ENCODE measurements at regions not wholly inside any gene's neighbourhood (a gene's known extent, or its start where the extent isn't known, plus 50 kb on each side); places are given as distances from the start of the nearest gene placed in this dataset.

DNA sequence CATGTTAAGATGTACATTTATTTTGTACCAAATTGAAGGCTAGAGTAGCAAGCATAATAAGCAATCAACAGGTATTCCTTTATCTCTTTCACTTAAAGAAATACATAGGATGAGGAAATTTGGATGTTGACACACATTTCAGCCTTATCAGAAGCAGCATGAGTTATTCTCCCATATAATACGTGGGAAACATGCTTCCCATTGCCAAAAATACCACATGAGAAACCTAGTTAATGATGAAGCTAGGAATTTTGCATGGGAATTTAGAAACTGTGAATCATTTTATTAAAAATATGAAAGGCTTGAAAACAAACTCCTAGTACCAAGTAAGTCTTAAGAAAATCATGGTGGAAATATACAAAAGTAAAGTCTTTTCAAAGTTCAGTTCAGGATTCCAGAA is 751.8 kb downstream of the TSN start:
- Histone ChIP-seq H3K9me3 (no peaks in the 10 kb centered on the region), H3K4me1 (no peaks in the 10 kb centered on the region), H3K36me3 (replicated peaks in 1 of 2; ENCODE audit: insufficient read depth in 1 of 2, low read depth in 2 of 2) (no peaks in the 10 kb centered on the region), H3K27me3 (no peaks in the 10 kb centered on the region), H3K27ac (no peak overlapping the region), H3K4me3 (no peak overlapping the region)
- DNase-seq = no peak
- intact Hi-C loops (cut with DNase I) = no loop called here
- 14% methylated on average over 1 of the region's 1 CpG for WGBS, 2 donors
- ATAC-seq = no peak
- TF ChIP-seq, protein P1, sequence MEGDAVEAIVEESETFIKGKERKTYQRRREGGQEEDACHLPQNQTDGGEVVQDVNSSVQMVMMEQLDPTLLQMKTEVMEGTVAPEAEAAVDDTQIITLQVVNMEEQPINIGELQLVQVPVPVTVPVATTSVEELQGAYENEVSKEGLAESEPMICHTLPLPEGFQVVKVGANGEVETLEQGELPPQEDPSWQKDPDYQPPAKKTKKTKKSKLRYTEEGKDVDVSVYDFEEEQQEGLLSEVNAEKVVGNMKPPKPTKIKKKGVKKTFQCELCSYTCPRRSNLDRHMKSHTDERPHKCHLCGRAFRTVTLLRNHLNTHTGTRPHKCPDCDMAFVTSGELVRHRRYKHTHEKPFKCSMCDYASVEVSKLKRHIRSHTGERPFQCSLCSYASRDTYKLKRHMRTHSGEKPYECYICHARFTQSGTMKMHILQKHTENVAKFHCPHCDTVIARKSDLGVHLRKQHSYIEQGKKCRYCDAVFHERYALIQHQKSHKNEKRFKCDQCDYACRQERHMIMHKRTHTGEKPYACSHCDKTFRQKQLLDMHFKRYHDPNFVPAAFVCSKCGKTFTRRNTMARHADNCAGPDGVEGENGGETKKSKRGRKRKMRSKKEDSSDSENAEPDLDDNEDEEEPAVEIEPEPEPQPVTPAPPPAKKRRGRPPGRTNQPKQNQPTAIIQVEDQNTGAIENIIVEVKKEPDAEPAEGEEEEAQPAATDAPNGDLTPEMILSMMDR (IDR thresholded peaks at IDR 0.05) = no peak
- TF ChIP-seq POLR2A (IDR thresholded peaks at IDR 0.05) = no peak

DNA sequence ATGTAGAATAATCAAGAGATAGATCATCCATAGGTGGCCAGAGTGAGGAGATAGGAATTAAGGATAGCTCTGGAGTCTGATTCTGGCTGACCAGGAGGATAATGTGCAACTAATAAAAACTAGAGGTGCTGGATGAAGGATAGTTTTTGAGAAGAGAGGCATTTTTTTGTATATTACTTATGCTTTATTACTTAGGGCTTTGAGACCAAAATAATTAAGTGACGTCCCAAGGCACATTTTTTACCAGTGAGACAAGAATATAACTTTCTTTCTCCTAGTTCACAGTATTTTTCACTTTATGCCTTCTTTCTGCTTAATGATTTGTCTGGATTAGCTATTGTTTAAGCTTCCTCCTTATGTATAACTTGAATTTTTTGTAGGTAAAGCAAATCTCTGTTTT is 756.6 kb downstream of the TSN start:
- TF ChIP-seq, protein P1 (IDR thresholded peaks at IDR 0.05) = no peak
- TF ChIP-seq POLR2A (IDR thresholded peaks at IDR 0.05) = no peak
- 55 to 59% methylated on average over 1 of the region's 1 CpG for WGBS, 2 donors
- ATAC-seq = no peak
- Histone ChIP-seq H3K4me1 (no peaks in the 10 kb centered on the region), H3K36me3 (replicated peaks in 1 of 2; ENCODE audit: insufficient read depth in 1 of 2, low read depth in 2 of 2) (no peaks in the 10 kb centered on the region), H3K27ac (no peak overlapping the region), H3K27me3 (no peaks in the 10 kb centered on the region), H3K9me3 (no peaks in the 10 kb centered on the region), H3K4me3 (no peak overlapping the region)
- no peak for DNase-seq
- intact Hi-C loops (cut with DNase I) = no loop called here

DNA sequence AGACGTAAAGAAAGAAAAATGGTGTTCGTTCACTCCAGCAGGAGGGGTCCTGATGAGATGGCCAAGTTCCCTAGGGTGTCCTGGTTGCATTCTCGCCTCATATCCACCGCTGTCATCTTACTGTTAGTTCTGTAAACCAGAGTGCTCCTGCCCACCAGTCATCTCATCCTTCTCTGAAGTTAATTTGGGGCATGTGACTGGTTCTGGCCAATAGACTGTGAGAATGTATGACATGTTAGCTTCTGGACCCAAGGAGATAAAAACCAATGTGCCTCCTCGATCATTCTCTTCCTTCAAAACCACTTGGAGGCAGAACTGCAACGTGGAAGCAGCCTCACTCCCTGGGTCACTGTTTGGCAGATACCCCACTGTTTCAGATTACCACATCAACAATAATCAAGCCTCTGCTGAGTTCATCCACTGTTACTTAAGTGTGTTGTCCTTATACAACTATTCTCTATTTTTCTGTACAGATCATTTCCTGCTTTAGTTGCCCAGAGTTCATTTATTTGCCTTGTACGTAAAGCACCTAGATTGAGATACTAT is 759.1 kb downstream of the TSN start:
- Histone ChIP-seq H3K27ac (no peak overlapping the region), H3K4me1 (no peaks in the 10 kb centered on the region), H3K27me3 (no peaks in the 10 kb centered on the region), H3K9me3 (no peaks in the 10 kb centered on the region), H3K36me3 (replicated peaks in 1 of 2; ENCODE audit: insufficient read depth in 1 of 2, low read depth in 2 of 2) (no peaks in the 10 kb centered on the region), H3K4me3 (no peak overlapping the region)
- TF ChIP-seq, protein P1 (IDR thresholded peaks at IDR 0.05) = no peak
- no peak for TF ChIP-seq POLR2A (IDR thresholded peaks at IDR 0.05)
- intact Hi-C loops (cut with DNase I) = no loop called here
- WGBS, 2 donors = 77 to 81% methylated on average over 7 of the region's 7 CpGs
- DNase-seq (no peak), ATAC-seq (no peak)

DNA sequence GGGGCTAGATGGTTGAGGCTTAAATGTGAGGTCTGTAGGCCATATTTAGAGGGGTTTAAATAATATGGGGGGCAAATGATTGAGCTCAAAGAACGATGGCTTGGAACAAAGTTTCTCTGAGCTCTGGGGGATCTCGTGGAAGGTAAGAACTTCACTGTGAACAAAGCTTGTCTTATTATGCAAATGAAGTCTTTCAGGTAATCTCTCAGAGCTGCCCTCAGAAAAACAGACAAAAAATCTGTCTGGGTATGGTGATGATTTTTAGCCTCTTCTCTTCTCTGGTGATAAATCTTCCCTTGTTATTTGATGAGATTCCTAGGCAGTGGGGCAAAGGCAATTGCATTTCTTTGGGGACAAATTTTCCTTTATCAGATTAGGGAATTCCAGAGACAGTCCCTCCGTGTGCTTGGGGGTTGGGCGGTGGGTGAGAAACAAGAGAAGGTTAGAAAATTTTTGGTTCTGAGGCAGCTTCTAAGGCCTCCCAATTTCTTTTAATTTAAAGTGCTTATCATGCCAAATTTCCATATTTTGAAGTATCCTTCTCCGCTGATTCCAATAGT is 760.4 kb downstream of the TSN start:
- 51 to 54% methylated on average over 5 of the region's 5 CpGs for WGBS, 2 donors
- no peak for TF ChIP-seq POLR2A (IDR thresholded peaks at IDR 0.05)
- TF ChIP-seq, protein P1 (IDR thresholded peaks at IDR 0.05) = no peak
- H3K4me1 ChIP-seq = no peaks in the 10 kb centered on the region

DNA sequence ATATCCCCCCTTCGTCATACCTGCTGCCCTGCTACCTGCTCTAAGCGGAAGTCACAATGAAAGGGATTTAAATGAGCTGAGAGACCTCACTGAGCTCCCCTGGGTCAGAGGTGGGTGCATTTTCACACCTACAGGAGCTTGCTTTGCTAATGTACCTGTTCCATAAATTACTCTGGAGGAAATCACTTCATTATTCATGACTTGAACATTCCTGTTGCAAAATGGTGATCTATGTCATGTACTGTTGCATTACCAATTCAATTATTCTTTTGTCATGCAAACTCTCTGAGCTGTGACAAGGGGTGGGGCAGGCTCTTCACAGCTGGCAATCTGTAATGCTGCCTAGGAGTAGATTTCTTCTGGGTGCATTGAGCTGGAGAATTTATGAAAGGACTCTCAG is 761.3 kb downstream of the TSN start:
- WGBS, 2 donors = 63 to 64% methylated on average over 2 of the region's 2 CpGs
- H3K27me3 ChIP-seq = no peaks in the 10 kb centered on the region
- no peak overlapping the region for H3K27ac ChIP-seq
- ATAC-seq = no peak
- H3K36me3 ChIP-seq (replicated peaks in 1 of 2; ENCODE audit: insufficient read depth in 1 of 2, low read depth in 2 of 2) = no peaks in the 10 kb centered on the region
- TF ChIP-seq, protein P1 (IDR thresholded peaks at IDR 0.05) = no peak
- no peak for TF ChIP-seq POLR2A (IDR thresholded peaks at IDR 0.05)
- intact Hi-C loops (cut with DNase I) = no loop called here
- H3K4me1 ChIP-seq = no peaks in the 10 kb centered on the region
- no peak for DNase-seq
- no peak overlapping the region for H3K4me3 ChIP-seq
- no peaks in the 10 kb centered on the region for H3K9me3 ChIP-seq

More for the DNA sequence above, 760.4 kb downstream of the TSN start:
- Histone ChIP-seq H3K27me3 (no peaks in the 10 kb centered on the region), H3K4me3 (no peak overlapping the region), H3K9me3 (no peaks in the 10 kb centered on the region), H3K27ac (no peak overlapping the region), H3K36me3 (replicated peaks in 1 of 2; ENCODE audit: insufficient read depth in 1 of 2, low read depth in 2 of 2) (no peaks in the 10 kb centered on the region)
- ATAC-seq (no peak), DNase-seq (no peak)
- intact Hi-C loops (cut with DNase I) = no loop called here

Data from body of pancreas (tissue), 4 donors.